ENCODE measurements at regions not wholly inside any gene's neighbourhood (a gene's known extent, or its start where the extent isn't known, plus 50 kb on each side); places are given as distances from the start of the nearest gene placed in this dataset.

- TF ChIP-seq TAF1 (IDR thresholded peaks at IDR 0.05; ENCODE audit: borderline replicate concordance, low read depth, low read length) (no peak), POLR2A (IDR thresholded peaks at IDR 0.05; ENCODE audit: low read depth, low read length) (no peak)
Measured at GRCh38 chr14:85172290-85172689, 357.7 kb upstream of the FLRT2 start.
